Caco-2 (cell line): ENCODE measurements at regions not wholly inside any gene's neighbourhood (a gene's known extent, or its start where the extent isn't known, plus 50 kb on each side); places are given as distances from the start of the nearest gene placed in this dataset.

Source experiments
- BruUV-seq: library from RNA; stranded (reverse); fragments of 400-500 nt; replicated peaks from 2 replicates; lab custom pipeline; 2021; lab: Mats Ljungman, UMichigan
- CTCF ChIA-PET: fragments of 300-600 bp; sonication (Branson Sonifier 250); formaldehyde crosslinking; loops from one replicate; lab custom pipeline; 2022; ENCODE audit warnings: antibody characterized with exemption; lab: Charles Lee
- POLR2A ChIA-PET: fragments of 300-600 bp; sonication (Branson Sonifier 250); formaldehyde crosslinking; loops from one replicate; lab custom pipeline; 2022; ENCODE audit warnings: antibody characterized with exemption; lab: Charles Lee
- DNase-seq, 2 experiments: peaks; one replicate each; pipeline versions ENCODE4 v3.0.0 to v3.0.0-alpha.2; 2020 to 2022
- H3K27me3 ChIP-seq: replicated peaks from 2 replicates; pipeline ENCODE4 v1.6.0; 2011; ENCODE audit warnings: low read length; ENCODE audit not compliant: control insufficient read depth, insufficient read depth
- H3K36me3 ChIP-seq: 2 replicates; pipeline ENCODE4 v1.5.1; 2011; ENCODE audit warnings: low read length; ENCODE audit not compliant: control insufficient read depth, insufficient read depth
- H3K4me1 ChIP-seq: fragments of 250-450 bp; sonication (Bioruptor Pico); 2 replicates; pipeline ENCODE4 v1.5.1; 2020; ENCODE audit warnings: mild to moderate bottlenecking
- H3K4me3 ChIP-seq: 2 replicates; pipeline ENCODE4 v1.5.1; 2011; ENCODE audit warnings: low read depth, mild to moderate bottlenecking, control low read depth, low read length
- H3K9me3 ChIP-seq: fragments of 250-450 bp; sonication (Bioruptor Pico); 2 replicates; pipeline ENCODE4 v1.5.1; 2020; ENCODE audit warnings: mild to moderate bottlenecking, moderate library complexity
- H3K27ac Mint-ChIP-seq: one replicate; pipeline ENCODE4 v1.8.0; 2022; ENCODE audit warnings: mixed read lengths; ENCODE audit not compliant: unreplicated experiment
- H3K27me3 Mint-ChIP-seq: one replicate; pipeline ENCODE4 v1.8.0; 2022; ENCODE audit warnings: mixed read lengths; ENCODE audit not compliant: insufficient read depth, unreplicated experiment
- H3K36me3 Mint-ChIP-seq: one replicate; pipeline ENCODE4 v1.8.0; 2022; ENCODE audit warnings: mild to moderate bottlenecking, mixed read lengths; ENCODE audit not compliant: insufficient read depth, unreplicated experiment
- H3K4me1 Mint-ChIP-seq: one replicate; pipeline ENCODE4 v1.8.0; 2022; ENCODE audit warnings: low read depth, mixed read lengths; ENCODE audit not compliant: unreplicated experiment
- H3K4me3 Mint-ChIP-seq: one replicate; pipeline ENCODE4 v1.8.0; 2022; ENCODE audit warnings: mild to moderate bottlenecking, moderate library complexity, mixed read lengths; ENCODE audit not compliant: unreplicated experiment
- H3K9me3 Mint-ChIP-seq: one replicate; pipeline ENCODE4 v1.8.0; 2022; ENCODE audit warnings: mixed read lengths; ENCODE audit not compliant: unreplicated experiment
- intact Hi-C: fragments of 100-400 bp; cut with micrococcal nuclease; formaldehyde crosslinking; loops from one replicate; pipeline ENCODE4 v1.10.0; 2022; ENCODE audit not compliant: unreplicated experiment
- TF ChIP-seq, protein P1 (sequence below), 2 experiments: fragments of 200-600 bp in 1 of 2; IDR thresholded peaks; 1 replicate in 1 of 2; 2 replicates in 1 of 2; pipeline versions ENCODE4 v1.5.1 to v1.8.0; 2011 to 2022; ENCODE audit warnings: antibody characterized with exemption in 1 of 2, control low read depth in 1 of 2, inconsistent platforms in 1 of 2, low read depth in 1 of 2, low read length in 1 of 2, mild to moderate bottlenecking in 1 of 2, moderate library complexity in 1 of 2; ENCODE audit not compliant: insufficient read depth in 1 of 2, severe bottlenecking in 1 of 2, unreplicated experiment in 1 of 2

DNA sequence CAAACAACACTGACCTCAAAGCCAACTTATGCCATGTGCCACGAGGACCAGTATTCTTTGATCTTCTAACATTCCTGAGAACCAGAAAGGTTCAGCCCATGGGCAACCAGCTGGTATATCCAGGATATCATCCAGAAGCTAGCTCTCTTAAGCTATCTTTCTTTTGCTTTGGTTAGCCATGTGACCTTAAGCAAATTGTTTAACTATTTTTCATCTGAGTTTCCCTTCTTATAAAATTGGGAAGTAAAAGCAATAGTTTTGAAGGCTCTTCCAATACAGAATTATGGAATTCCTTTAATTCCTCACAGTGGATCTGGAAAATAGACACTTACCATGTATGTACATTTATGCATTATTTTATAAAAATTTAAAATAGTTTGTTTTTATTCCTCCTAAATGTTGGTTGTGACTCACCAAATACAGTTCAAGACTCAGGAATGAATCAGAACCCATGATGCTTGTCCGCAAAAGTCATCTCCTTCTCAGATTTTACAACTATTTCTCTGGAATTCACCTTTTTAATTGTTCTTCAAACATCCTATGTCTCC is 435.7 kb downstream of the ZEB2 start:
- H3K4me3 Mint-ChIP-seq, result no peak overlapping the region
- no TSS peak for BruUV-seq
- no peaks in the 10 kb centered on the region for H3K36me3 Mint-ChIP-seq
- ChIA-PET CTCF (no interaction called here), POLR2A (no interaction called here)
- Histone ChIP-seq H3K27me3 (no peaks in the 10 kb centered on the region), H3K36me3 (no peaks in the 10 kb centered on the region), H3K4me3 (no peak overlapping the region), H3K4me1 (no peaks in the 10 kb centered on the region), H3K9me3 (no peaks in the 10 kb centered on the region)
- no peaks in the 10 kb centered on the region for H3K27me3 Mint-ChIP-seq
- H3K27ac Mint-ChIP-seq, result no peak overlapping the region
- no peaks in the 10 kb centered on the region for H3K9me3 Mint-ChIP-seq
- DNase-seq, result no peak
- TF ChIP-seq, protein P1, sequence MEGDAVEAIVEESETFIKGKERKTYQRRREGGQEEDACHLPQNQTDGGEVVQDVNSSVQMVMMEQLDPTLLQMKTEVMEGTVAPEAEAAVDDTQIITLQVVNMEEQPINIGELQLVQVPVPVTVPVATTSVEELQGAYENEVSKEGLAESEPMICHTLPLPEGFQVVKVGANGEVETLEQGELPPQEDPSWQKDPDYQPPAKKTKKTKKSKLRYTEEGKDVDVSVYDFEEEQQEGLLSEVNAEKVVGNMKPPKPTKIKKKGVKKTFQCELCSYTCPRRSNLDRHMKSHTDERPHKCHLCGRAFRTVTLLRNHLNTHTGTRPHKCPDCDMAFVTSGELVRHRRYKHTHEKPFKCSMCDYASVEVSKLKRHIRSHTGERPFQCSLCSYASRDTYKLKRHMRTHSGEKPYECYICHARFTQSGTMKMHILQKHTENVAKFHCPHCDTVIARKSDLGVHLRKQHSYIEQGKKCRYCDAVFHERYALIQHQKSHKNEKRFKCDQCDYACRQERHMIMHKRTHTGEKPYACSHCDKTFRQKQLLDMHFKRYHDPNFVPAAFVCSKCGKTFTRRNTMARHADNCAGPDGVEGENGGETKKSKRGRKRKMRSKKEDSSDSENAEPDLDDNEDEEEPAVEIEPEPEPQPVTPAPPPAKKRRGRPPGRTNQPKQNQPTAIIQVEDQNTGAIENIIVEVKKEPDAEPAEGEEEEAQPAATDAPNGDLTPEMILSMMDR (IDR thresholded peaks at IDR 0.05; ENCODE audit: insufficient read depth in 1 of 2, low read depth in 1 of 2, low read length in 1 of 2, severe bottlenecking in 1 of 2, unreplicated experiment in 1 of 2), result no peak
- intact Hi-C loops, result no loop called here
- H3K4me1 Mint-ChIP-seq, result no peaks in the 10 kb centered on the region

DNA sequence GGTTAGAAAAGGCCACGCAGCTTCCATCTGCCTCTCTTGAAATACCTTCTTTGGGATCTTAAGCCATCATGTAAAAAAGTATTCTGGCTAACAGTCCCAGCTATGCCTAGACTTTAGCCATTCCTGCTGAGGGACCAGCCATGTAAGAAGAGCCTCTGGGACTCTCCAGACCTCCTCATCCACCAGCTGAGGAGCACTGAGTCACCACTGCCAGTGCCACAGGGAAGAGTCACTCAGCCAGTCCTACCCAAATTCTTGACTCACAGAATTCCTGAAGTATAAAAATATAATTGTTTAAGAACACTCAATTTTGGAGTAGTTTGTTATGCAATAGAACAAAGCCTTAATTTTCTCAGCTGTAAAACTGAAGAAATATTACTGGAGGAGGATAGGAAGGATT is 436.7 kb downstream of the ZEB2 start:
- H3K9me3 Mint-ChIP-seq, result no peaks in the 10 kb centered on the region
- no TSS peak for BruUV-seq
- no peak overlapping the region for H3K4me3 Mint-ChIP-seq
- ChIA-PET POLR2A (no interaction called here), CTCF (no interaction called here)
- Histone ChIP-seq H3K9me3 (no peaks in the 10 kb centered on the region), H3K4me1 (no peaks in the 10 kb centered on the region), H3K36me3 (no peaks in the 10 kb centered on the region), H3K4me3 (no peak overlapping the region), H3K27me3 (no peaks in the 10 kb centered on the region)
- DNase-seq, result no peak
- H3K4me1 Mint-ChIP-seq, result no peaks in the 10 kb centered on the region
- H3K36me3 Mint-ChIP-seq, result no peaks in the 10 kb centered on the region
- no peak overlapping the region for H3K27ac Mint-ChIP-seq
- intact Hi-C loops, result no loop called here
- no peaks in the 10 kb centered on the region for H3K27me3 Mint-ChIP-seq
- TF ChIP-seq, protein P1 (IDR thresholded peaks at IDR 0.05; ENCODE audit: insufficient read depth in 1 of 2, low read depth in 1 of 2, low read length in 1 of 2, severe bottlenecking in 1 of 2, unreplicated experiment in 1 of 2), result no peak

DNA sequence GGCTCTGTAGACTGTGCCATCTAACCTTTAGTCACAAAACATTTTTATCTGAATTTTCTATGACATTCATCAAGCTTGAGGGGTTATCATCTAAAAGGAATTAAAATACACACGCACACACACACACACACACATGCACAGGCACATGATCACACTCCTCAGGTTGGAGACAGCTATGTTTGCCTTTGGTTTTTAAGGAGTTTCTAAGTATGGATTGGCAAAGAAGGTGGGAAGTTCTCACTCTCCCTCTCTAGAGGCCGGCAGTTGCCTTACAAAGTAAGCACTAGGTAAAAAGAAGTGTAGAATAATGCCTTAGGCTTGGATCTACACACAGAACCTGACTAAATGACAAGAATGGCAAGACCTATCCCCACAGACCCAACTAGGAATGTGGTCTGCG is 437.1 kb downstream of the ZEB2 start:
- Mint-ChIP-seq H3K36me3 (no peaks in the 10 kb centered on the region), H3K27ac (no peak overlapping the region), H3K4me3 (no peak overlapping the region), H3K27me3 (no peaks in the 10 kb centered on the region), H3K4me1 (no peaks in the 10 kb centered on the region), H3K9me3 (no peaks in the 10 kb centered on the region)
- TF ChIP-seq, protein P1 (IDR thresholded peaks at IDR 0.05; ENCODE audit: insufficient read depth in 1 of 2, low read depth in 1 of 2, low read length in 1 of 2, severe bottlenecking in 1 of 2, unreplicated experiment in 1 of 2), result no peak
- Histone ChIP-seq H3K4me1 (no peaks in the 10 kb centered on the region), H3K9me3 (no peaks in the 10 kb centered on the region), H3K27me3 (no peaks in the 10 kb centered on the region), H3K4me3 (no peak overlapping the region), H3K36me3 (no peaks in the 10 kb centered on the region)
- CTCF ChIA-PET, result no interaction called here
- intact Hi-C loops, result no loop called here
- DNase-seq, result no peak
- BruUV-seq, result no TSS peak
- POLR2A ChIA-PET, result no interaction called here
